Stimulated activated naive CD8-positive, alpha-beta T cell treated with anti-CD3 and anti-CD28 coated beads, Interleukin-15, Interleukin-2, amounts not matched to agents 100 ng/mL and 50 ng/mL, for 24 hours (primary cell): ENCODE measurements at regions not wholly inside any gene's neighbourhood (a gene's known extent, or its start where the extent isn't known, plus 50 kb on each side); places are given as distances from the start of the nearest gene placed in this dataset.

Experiments
- H3K27ac Mint-ChIP-seq: one replicate; pipeline ENCODE4 v1.8.0; 2021; ENCODE audit warnings: mild to moderate bottlenecking, mixed read lengths
- H3K27me3 Mint-ChIP-seq: one replicate; pipeline ENCODE4 v1.8.0; 2021; ENCODE audit warnings: mixed read lengths
- H3K36me3 Mint-ChIP-seq: one replicate; pipeline ENCODE4 v1.8.0; 2021; ENCODE audit warnings: low read depth, mixed read lengths
- H3K4me1 Mint-ChIP-seq: one replicate; pipeline ENCODE4 v1.8.0; 2021; ENCODE audit warnings: low read depth, mixed read lengths
- H3K4me3 Mint-ChIP-seq: one replicate; pipeline ENCODE4 v1.8.0; 2021; ENCODE audit warnings: mild to moderate bottlenecking, mixed read lengths
- H3K9me3 Mint-ChIP-seq: one replicate; pipeline ENCODE4 v1.8.0; 2021; ENCODE audit warnings: mixed read lengths

DNA sequence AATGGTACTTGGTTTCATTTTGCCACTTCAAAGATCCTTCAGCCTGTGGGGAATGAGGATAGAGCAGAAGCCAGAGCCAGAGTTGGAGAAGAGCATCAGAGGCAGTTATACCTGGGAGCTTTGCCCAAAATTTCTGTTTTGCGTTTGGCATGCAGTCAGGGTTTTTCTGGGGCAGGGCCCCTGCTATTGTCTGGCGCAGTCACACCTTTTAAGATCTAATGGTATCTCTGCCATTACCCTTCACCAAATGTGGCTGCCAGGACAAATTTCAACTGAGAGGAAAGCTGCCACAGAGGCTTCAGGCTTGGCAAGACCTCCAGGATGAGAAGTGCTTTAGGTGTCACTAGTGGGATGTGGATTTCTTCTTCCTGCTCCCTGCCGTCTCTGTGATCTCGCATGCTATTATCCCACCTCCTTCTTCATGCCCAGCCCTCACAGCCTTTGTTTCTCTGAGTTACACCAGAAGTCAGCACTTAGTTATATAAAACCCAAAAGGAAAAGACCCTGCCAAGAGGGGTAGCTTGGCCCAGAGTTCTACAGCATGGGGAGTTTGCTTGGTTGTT lies 357.0 kb downstream of the TLE4 start:
- Mint-ChIP-seq H3K4me1 (no peaks in the 10 kb centered on the region), H3K9me3 (no peaks in the 10 kb centered on the region), H3K27ac (no peak overlapping the region), H3K27me3 (no peaks in the 10 kb centered on the region), H3K4me3 (no peak overlapping the region), H3K36me3 (no peaks in the 10 kb centered on the region)

GRCh38 chr9:79925326-79925725 lies 353.6 kb downstream of the TLE4 start:
- H3K27me3 Mint-ChIP-seq, result no peaks in the 10 kb centered on the region
- no peak overlapping the region for H3K4me3 Mint-ChIP-seq
- H3K9me3 Mint-ChIP-seq, result no peaks in the 10 kb centered on the region
- H3K4me1 Mint-ChIP-seq, result no peaks in the 10 kb centered on the region
- no peak overlapping the region for H3K27ac Mint-ChIP-seq
- H3K36me3 Mint-ChIP-seq, result no peaks in the 10 kb centered on the region

- Mint-ChIP-seq H3K9me3 (no peaks in the 10 kb centered on the region), H3K4me1 (no peaks in the 10 kb centered on the region), H3K27me3 (no peaks in the 10 kb centered on the region), H3K4me3 (no peak overlapping the region), H3K36me3 (no peaks in the 10 kb centered on the region), H3K27ac (no peak overlapping the region)
These were observed 353.1 kb downstream of the TLE4 start for GRCh38 chr9:79924836-79925235.

DNA sequence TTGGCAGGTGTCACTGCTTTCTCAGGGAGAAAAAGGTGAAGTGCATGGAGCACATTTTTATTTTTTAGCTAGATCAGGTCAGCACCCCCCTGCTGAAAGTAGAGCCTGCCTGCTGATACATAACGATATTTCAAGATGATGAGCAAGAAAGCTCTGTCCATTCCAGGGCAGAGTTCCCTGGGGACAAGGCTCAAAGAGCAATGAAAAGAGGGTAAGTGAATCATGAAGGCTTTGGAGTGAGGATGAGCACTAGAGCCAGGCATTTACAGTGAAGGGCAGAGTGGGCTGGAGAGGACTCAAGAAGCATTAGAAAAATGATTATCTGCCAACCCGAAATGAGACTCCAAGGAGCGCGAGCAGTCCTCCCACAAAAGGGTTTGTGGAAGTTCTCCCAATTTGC lies 345.7 kb downstream of the TLE4 start:
- Mint-ChIP-seq H3K9me3 (no peaks in the 10 kb centered on the region), H3K36me3 (no peaks in the 10 kb centered on the region), H3K27me3 (no peaks in the 10 kb centered on the region), H3K4me3 (no peak overlapping the region), H3K27ac (no peak overlapping the region), H3K4me1 (no peaks in the 10 kb centered on the region)

- no peaks in the 10 kb centered on the region for H3K36me3 Mint-ChIP-seq
- H3K4me1 Mint-ChIP-seq, result no peaks in the 10 kb centered on the region
- no peaks in the 10 kb centered on the region for H3K9me3 Mint-ChIP-seq
- no peak overlapping the region for H3K27ac Mint-ChIP-seq
- no peaks in the 10 kb centered on the region for H3K27me3 Mint-ChIP-seq
- H3K4me3 Mint-ChIP-seq, result no peak overlapping the region
These were observed 342.1 kb downstream of the TLE4 start for GRCh38 chr9:79913867-79914266.

DNA sequence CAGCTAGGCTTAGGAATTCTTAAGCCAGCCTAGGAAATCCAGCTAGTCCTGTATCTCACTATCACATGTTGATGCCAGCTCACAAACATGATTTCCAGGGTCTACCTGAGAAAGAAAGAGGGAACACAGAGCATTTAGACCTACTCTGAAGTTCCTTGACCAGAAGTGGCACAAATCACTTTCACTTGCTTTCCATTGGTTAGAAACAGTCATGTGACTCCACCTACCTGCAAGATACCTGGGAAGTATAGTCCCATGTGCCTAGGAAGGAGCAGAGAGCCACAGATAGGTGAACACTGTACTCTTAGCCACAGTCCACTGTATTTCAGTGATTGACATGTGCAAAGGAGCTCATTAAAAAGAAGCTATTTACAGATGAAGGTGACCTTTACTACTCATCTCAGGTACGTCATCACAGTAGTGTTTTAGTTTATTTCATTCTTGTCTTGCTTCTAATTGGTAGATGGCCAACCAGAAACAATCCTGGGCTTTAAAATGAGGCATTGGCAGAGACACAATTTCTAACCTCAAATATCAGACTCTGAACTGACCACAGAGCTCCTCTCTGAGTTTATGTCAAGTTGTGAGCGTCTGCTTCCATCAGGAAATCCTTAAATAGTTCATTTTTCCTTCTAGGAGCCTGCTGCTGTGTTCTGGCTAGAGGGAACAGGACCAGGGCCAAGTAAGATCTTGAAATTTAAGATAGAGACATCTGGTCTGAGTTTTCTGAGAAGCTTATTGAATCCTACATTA lies 340.7 kb downstream of the TLE4 start:
- no peak overlapping the region for H3K4me3 Mint-ChIP-seq
- no peaks in the 10 kb centered on the region for H3K36me3 Mint-ChIP-seq
- H3K9me3 Mint-ChIP-seq, result no peaks in the 10 kb centered on the region
- no peaks in the 10 kb centered on the region for H3K27me3 Mint-ChIP-seq
- H3K4me1 Mint-ChIP-seq, result no peaks in the 10 kb centered on the region
- H3K27ac Mint-ChIP-seq, result no peak overlapping the region

DNA sequence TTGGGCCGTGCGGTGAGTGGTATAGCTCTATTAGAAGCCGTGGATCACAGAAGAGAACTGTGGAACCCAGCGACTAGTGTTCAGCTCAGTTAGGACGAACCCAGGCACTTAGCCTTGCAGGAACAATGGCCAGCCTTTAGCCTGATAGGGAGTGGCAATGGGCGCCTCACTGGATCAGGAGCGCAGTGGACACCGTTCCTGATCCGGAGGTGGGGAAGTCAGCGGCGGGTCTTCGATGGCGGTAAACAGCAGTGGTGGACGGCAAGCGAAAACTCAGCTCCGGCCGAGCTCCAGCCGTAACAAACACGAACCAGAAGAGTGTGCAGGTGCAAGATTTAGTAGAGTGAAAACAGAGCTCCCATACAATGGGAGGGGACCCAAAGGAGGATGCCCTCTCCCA lies 340.0 kb downstream of the TLE4 start:
- no peaks in the 10 kb centered on the region for H3K4me1 Mint-ChIP-seq
- peaks cover 3% of the 10 kb centered on the region for H3K9me3 Mint-ChIP-seq
- no peaks in the 10 kb centered on the region for H3K27me3 Mint-ChIP-seq
- no peak overlapping the region for H3K4me3 Mint-ChIP-seq
- H3K27ac Mint-ChIP-seq, result no peak overlapping the region
- no peaks in the 10 kb centered on the region for H3K36me3 Mint-ChIP-seq

GRCh38 chr9:79902825-79903600 lies 331.2 kb downstream of the TLE4 start:
- Mint-ChIP-seq H3K9me3 (peaks cover 3% of the 10 kb centered on the region), H3K36me3 (no peaks in the 10 kb centered on the region)

GRCh38 chr9:79900754-79901153 lies 329.0 kb downstream of the TLE4 start:
- Mint-ChIP-seq H3K4me1 (peaks cover 4% of the 10 kb centered on the region), H3K27ac (no peak overlapping the region), H3K9me3 (no peaks in the 10 kb centered on the region), H3K4me3 (no peak overlapping the region), H3K36me3 (no peaks in the 10 kb centered on the region), H3K27me3 (peaks cover 2% of the 10 kb centered on the region)

More at GRCh38 chr9:79902825-79903600, 331.2 kb downstream of the TLE4 start:
- no peak overlapping the region for H3K27ac Mint-ChIP-seq
- H3K27me3 Mint-ChIP-seq, result peaks cover 5% of the 10 kb centered on the region
- H3K4me3 Mint-ChIP-seq, result no peak overlapping the region
- no peaks in the 10 kb centered on the region for H3K4me1 Mint-ChIP-seq

- H3K27me3 Mint-ChIP-seq, result no peaks in the 10 kb centered on the region
- H3K9me3 Mint-ChIP-seq, result no peaks in the 10 kb centered on the region
- no peak overlapping the region for H3K27ac Mint-ChIP-seq
- H3K4me1 Mint-ChIP-seq, result peaks cover 4% of the 10 kb centered on the region
- H3K36me3 Mint-ChIP-seq, result no peaks in the 10 kb centered on the region
- no peak overlapping the region for H3K4me3 Mint-ChIP-seq
These were observed 324.7 kb downstream of the TLE4 start for GRCh38 chr9:79896390-79896980.

- H3K27me3 Mint-ChIP-seq, result no peaks in the 10 kb centered on the region
- no peaks in the 10 kb centered on the region for H3K9me3 Mint-ChIP-seq
- H3K27ac Mint-ChIP-seq, result no peak overlapping the region
- H3K4me1 Mint-ChIP-seq, result peaks cover 4% of the 10 kb centered on the region
- no peak overlapping the region for H3K4me3 Mint-ChIP-seq
- no peaks in the 10 kb centered on the region for H3K36me3 Mint-ChIP-seq
These were observed 323.5 kb downstream of the TLE4 start for GRCh38 chr9:79895232-79895631.

DNA sequence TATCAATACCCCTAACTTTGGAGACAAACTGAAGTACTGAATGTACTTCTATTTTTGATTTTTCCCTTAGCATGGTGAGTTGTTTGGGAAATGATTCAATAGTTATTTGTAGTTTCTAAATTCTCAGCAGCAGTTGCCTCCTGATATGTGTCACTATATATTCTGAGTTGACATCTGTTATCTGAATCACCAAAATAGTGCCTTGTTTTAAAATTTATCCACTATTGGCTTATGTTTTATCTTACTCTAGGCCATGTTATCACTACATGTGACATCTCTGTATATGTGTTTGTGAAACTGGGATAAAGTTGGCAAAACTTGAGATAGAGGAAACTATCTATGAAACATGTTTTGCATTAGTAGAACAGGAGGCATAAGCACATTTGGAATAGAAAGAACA lies 317.6 kb downstream of the TLE4 start:
- no peak overlapping the region for H3K4me3 Mint-ChIP-seq
- H3K27ac Mint-ChIP-seq, result no peak overlapping the region
- no peaks in the 10 kb centered on the region for H3K9me3 Mint-ChIP-seq
- H3K27me3 Mint-ChIP-seq, result no peaks in the 10 kb centered on the region
- H3K36me3 Mint-ChIP-seq, result no peaks in the 10 kb centered on the region
- peaks cover 19% of the 10 kb centered on the region for H3K4me1 Mint-ChIP-seq

- Mint-ChIP-seq H3K9me3 (no peaks in the 10 kb centered on the region), H3K27ac (peak overlapping the region; percentile 28), H3K27me3 (no peaks in the 10 kb centered on the region), H3K36me3 (no peaks in the 10 kb centered on the region), H3K4me3 (no peak overlapping the region), H3K4me1 (peaks cover 55% of the 10 kb centered on the region)
These were observed 313.5 kb downstream of the TLE4 start for GRCh38 chr9:79885093-79885857.

- no peaks in the 10 kb centered on the region for H3K27me3 Mint-ChIP-seq
- H3K27ac Mint-ChIP-seq, result no peak overlapping the region
- no peaks in the 10 kb centered on the region for H3K9me3 Mint-ChIP-seq
- no peaks in the 10 kb centered on the region for H3K36me3 Mint-ChIP-seq
- H3K4me3 Mint-ChIP-seq, result no peak overlapping the region
- H3K4me1 Mint-ChIP-seq, result peaks cover 57% of the 10 kb centered on the region
These were observed 312.8 kb downstream of the TLE4 start for GRCh38 chr9:79884546-79884945.
